KOPT-K1 (cell line): ENCODE measurements at regions not wholly inside any gene's neighbourhood (a gene's known extent, or its start where the extent isn't known, plus 50 kb on each side); places are given as distances from the start of the nearest gene placed in this dataset.

Source experiments
- H3K27ac ChIP-seq: fragments of 200-600 bp; sonication (generic); 2 replicates; pipeline ENCODE4 v1.5.1; 2016; ENCODE audit warnings: antibody characterized with exemption, mild to moderate bottlenecking, low read depth, low read length; ENCODE audit not compliant: poor library complexity, severe bottlenecking
- H3K36me3 ChIP-seq: fragments of 200-600 bp; sonication (generic); 2 replicates; pipeline ENCODE4 v1.5.1; 2017; ENCODE audit warnings: antibody characterized with exemption, mild to moderate bottlenecking, low read length, moderate library complexity; ENCODE audit not compliant: insufficient read depth
- H3K9me3 ChIP-seq: fragments of 200-600 bp; sonication (generic); 2 replicates; pipeline ENCODE4 v1.5.1; 2017; ENCODE audit warnings: antibody characterized with exemption, low read length, mild to moderate bottlenecking; ENCODE audit not compliant: insufficient read depth, poor library complexity, severe bottlenecking

DNA sequence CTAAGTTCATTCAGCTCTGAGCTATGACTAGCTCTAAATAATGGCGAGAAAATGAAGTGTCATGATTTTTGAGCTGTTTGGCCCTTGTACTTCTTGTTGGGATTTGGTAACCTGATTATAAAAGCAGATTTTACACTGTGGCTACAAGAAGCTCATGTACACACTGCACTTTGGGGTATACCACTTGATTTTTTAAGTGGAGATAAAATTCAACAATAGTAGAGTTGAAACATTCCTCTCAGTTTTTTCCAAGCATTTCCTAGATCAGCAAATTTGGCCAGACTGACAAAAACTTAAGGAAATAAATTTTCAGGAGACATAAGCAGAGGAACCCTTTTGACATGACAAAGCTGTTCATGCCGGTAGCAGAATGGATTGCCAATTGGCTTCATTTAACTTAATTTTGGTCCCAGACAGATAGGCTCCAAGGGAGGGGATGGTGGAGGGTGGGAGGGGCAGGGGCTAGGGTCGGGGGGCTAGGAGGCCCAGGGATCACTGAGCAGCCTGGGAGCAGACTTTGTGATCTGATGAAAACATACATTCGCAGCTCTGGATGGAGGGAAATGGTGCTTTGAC lies 575.9 kb downstream of the METTL15 start:
- Histone ChIP-seq H3K27ac (no peak overlapping the region), H3K9me3 (no peaks in the 10 kb centered on the region), H3K36me3 (no peaks in the 10 kb centered on the region)

DNA sequence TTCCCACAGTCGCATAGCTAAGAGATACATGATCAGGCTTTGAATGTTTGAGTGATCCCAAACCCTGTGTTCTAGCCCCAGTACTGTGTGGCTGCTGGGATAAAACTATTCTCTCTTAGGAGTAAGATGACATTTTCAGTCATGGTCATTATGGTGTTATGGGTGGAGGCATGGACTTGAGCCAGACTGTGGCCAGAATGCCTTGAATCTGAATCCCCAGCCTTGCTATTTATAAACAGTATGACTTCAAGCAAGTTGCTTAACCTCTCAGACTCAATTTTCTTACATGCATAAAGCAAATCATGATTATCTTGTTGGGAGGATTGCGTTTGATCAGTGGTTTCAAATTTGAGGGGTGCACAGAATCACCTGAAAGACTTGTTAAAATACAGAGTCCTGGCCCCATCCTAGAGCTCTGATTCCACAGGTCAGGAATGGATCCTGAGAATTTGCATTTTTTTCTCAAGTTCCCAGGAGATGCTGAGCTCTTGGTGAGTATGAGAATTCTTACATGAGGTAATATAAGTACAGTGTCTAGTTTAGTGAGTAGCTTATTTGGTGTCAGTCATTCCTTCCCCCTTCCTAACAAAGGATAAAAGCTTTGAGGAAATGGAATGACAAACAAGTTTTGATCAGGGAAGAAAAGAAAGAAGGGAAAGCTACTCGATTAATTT lies 571.7 kb downstream of the METTL15 start:
- Histone ChIP-seq H3K9me3 (no peaks in the 10 kb centered on the region), H3K27ac (no peak overlapping the region), H3K36me3 (no peaks in the 10 kb centered on the region)

DNA sequence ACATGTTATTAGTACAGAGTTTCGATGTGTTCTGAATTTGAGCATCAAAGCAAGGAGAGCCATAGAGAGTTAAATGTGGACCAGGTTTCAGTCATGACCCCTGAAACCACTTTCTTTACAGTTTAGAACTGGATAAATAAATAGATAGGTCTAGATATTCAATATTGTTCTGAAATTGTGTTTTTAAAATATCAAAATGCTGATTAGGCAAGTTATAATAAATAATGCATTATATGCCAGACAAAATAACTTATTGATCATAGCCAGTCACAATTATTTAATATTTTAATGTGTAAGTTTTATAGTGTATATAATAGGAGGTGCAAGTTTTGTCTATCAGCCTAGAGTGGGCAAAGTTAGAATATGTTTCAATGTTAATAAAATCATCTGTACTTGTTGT lies 569.5 kb downstream of the METTL15 start:
- no peaks in the 10 kb centered on the region for H3K9me3 ChIP-seq
- H3K36me3 ChIP-seq: no peaks in the 10 kb centered on the region
- H3K27ac ChIP-seq: no peak overlapping the region

DNA sequence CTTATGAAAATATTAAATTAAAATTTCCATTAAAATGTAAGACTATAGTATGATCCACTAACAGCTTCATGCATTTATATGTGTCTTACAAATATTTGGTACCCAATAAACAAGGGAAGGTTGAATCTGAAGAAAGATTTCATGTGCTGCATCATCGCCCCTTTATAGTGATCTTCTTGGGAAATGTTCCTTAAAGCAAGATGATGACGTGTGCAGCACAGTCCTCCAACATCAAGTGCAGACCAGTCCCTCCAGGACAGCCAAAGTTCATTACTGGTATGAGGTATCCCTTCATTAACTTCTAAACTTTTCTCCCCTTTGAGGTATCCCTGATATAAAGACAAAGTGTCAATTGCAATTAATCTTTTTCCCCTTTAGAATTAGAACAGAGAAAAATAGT lies 567.0 kb downstream of the METTL15 start:
- Histone ChIP-seq H3K36me3 (no peaks in the 10 kb centered on the region), H3K9me3 (no peaks in the 10 kb centered on the region), H3K27ac (no peak overlapping the region)

DNA sequence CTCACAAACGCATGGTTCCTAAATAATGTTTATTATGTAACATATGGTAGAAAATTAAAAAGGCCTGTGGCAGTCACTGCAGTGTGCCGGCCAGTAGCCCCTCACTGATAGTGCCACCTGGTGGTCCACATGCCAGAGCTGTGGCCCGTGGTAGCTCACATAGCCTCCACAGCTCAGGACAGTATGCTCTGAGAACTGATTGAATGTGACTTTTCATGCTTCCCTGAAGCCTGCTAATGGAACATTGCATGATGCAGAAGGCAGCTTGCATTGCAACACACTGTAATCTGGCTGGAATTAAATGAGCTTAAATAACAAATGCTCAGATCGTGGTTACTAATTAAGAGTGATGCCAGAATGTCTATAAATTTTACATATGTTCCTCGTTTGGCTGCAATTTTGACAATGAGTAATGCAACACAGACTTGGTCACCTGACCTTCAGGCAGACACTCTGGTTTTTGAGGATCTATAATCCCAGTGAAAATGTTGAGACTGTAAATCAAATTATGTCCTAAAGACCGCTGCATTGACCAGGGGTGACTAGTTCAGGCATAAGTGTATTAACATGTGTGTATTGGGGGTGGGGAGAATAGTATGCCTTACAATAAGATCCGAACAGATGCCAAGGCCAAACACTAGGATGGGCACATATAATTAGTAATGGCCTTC lies 566.4 kb downstream of the METTL15 start:
- Histone ChIP-seq H3K9me3 (no peaks in the 10 kb centered on the region), H3K36me3 (no peaks in the 10 kb centered on the region), H3K27ac (no peak overlapping the region)

DNA sequence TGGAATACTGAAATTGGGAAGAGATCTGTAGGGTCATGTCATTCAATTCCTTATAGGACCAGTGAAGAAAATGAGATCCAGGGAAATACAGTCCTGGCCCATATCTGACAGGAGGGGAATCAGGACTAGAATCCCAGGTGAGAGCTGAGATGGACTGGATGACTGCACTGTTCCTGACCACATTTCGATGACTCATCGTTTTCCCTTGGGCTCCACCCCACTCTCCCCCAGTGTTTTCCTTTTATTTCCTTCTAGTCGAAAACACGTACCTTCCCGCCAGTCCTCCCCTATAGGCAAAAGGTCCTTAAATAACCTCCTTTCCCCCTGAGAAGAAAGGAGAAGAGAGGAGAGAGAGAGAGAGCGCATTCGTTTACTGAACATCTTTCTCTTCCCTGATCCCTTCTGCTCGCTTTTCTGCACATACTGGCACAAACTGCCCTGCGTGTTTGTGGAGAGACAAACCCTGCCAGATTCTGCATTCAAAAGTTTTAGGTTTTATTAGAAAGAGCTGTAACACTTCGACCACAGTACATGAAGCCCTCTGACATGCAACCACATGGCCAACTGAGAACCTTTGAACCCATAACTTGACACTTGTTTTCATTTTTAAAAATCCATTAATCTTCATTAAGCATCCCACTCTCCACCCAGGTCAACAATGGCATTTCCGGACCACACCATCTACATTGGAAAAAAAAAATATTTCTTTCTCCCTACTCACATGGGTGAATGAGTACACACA lies 565.7 kb downstream of the METTL15 start:
- Histone ChIP-seq H3K9me3 (no peaks in the 10 kb centered on the region), H3K36me3 (no peaks in the 10 kb centered on the region), H3K27ac (no peak overlapping the region)

DNA sequence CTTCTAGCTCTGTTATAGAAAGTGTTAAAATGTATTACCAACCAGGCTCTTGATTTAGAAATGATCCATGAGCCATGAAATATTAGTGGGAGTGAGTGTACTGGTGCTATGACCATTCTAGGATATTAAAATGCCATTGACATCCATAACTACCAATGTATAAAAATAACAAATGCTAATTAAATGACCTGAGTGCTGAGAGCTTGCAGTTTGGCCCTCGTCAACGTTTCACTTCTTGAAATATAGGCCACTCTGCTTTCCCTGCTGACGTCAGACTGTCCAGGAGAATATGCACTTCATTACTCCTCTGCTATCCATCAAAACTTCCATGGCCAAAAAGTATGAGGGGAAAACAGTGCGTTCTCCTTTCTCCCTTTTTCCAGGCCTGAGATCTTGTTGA lies 563.1 kb downstream of the METTL15 start:
- no peaks in the 10 kb centered on the region for H3K36me3 ChIP-seq
- H3K9me3 ChIP-seq: no peaks in the 10 kb centered on the region
- H3K27ac ChIP-seq: no peak overlapping the region

DNA sequence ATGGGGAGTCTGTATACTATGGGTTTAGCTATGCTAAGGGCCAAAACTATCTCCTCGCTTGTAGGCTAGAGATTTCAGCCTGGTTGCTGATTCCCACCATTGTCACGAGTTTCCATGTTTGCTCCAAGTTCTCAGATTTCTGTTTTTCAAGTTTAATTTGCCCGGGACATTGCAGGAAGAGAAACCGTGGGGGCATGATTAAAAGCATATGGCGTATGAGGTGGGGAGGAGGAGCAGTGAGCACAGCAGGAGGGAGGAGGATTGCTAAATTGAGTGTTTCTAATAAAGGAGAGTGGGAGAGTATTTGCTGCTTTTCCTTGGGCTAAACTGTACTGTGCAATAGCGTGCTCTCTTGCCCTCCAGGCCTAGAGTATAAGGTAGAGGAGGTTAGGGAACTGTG lies 558.4 kb downstream of the METTL15 start:
- no peak overlapping the region for H3K27ac ChIP-seq
- no peaks in the 10 kb centered on the region for H3K36me3 ChIP-seq
- H3K9me3 ChIP-seq: no peaks in the 10 kb centered on the region

DNA sequence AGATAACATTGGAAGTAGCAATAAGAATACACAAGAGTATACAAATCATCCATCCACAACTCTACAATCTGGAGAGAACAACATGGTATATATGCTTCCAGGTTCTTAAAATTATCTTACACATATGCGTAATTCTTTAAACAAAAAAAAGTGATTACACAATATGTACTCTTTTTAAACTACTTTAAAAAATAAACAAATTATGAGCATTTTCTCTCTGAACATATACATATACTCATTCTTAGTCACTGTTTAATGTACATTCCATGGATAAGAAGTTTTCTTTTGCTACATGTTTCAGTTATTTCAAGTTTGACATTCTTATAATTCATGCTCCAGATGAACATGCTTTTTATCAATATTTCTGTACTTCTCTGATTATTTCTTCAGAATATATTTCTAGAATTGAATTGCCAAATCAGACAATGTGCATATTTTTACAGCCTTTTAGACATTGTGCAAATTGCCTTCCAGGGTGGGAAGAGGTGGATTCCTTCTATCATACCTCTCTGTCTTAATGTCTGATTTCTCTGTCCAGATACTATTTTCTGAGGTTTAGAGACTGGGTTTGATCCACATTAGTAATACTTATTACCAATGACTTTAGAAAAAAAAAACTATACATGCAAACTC lies 551.6 kb downstream of the METTL15 start:
- Histone ChIP-seq H3K36me3 (no peaks in the 10 kb centered on the region), H3K27ac (no peak overlapping the region), H3K9me3 (no peaks in the 10 kb centered on the region)

DNA sequence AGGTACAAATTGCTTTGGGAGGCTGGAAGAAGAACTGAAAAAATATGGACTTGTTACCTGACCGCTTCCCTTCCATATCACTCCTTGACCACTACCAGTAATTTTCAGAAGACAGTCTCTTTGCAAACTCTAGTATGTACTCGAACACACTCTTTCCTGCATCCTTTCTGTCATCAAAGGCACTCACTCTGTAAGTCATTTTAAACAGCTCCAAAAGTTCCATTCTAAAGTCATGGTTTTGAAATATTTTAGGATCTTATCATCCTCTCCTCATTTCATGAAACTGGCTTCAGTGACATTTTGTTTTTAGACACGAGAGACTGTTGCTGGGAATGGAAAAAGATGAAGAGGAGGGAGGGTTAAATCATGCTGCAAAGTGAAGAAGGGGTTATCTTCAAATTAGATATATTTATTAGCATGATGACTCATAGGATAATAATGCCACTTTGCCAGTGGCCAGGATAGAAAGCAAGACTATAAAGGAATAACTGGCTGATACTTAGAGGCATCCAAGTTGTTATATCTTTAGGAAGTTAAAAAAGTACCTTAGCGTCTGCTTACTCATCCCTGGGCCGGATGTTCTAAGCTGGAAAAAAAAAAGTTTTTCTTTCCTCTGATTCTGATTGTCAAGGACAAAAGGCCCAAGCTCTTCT lies 549.3 kb downstream of the METTL15 start:
- H3K9me3 ChIP-seq: no peaks in the 10 kb centered on the region
- H3K27ac ChIP-seq: no peak overlapping the region
- H3K36me3 ChIP-seq: no peaks in the 10 kb centered on the region

DNA sequence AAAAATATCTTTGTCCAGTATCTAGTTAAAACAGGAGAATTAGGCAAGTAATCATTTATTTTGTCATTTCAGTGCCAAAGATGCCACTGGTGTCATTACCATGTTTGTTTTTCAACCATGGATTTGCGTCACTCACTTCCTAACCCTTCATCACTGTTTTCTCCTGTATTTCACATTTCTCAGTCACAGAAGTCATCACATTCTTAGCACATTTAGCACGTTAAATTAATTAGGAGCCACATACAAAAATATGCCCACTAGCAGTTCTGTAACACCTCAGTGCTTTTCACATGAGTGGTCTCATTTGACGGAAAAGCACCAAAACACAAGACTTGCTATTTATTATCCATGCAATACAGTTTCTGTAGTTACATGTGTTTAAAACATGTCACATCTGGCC lies 546.0 kb downstream of the METTL15 start:
- Histone ChIP-seq H3K9me3 (no peaks in the 10 kb centered on the region), H3K27ac (no peak overlapping the region), H3K36me3 (no peaks in the 10 kb centered on the region)

DNA sequence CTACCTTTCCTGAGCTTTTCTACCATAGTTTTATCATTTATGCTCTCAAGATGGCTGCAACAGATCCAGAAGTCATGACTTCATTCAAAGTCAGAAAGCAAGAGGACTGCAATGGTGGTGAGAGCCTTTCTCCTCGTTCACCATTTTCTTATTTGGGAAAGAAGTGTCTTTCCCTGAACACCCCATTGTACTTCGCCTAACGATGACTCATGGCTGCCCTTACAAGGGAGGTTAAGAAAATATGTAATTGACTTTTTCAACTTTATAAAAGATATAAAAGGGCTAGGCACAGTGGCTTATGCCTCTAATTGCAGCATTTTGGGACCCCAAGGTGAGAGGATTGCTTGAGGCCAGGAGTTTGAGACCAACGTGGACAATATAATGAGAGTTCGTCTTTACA lies 541.7 kb downstream of the METTL15 start:
- Histone ChIP-seq H3K9me3 (no peaks in the 10 kb centered on the region), H3K27ac (no peak overlapping the region)

DNA sequence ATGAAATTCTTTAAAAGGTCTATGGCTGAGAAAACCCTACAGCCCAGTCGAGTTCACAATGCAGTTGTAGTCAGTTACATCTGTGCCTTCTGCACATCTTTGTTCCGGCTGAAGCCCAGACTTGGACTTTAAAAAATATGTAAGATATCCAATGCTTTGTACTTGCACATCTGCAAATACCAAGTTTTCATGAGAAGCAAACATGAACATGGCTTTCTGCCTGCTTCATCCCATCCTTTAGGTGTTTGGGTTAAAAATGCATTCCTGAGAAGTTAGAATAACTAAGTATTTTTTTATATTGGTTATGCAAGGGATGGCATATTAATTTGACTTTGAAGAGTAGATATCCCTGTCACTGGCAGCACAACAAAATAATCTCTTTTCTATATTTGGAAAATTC lies 528.4 kb downstream of the METTL15 start:
- Histone ChIP-seq H3K36me3 (no peaks in the 10 kb centered on the region), H3K9me3 (no peaks in the 10 kb centered on the region), H3K27ac (no peak overlapping the region)

More for the DNA sequence above, 541.7 kb downstream of the METTL15 start:
- no peaks in the 10 kb centered on the region for H3K36me3 ChIP-seq

DNA sequence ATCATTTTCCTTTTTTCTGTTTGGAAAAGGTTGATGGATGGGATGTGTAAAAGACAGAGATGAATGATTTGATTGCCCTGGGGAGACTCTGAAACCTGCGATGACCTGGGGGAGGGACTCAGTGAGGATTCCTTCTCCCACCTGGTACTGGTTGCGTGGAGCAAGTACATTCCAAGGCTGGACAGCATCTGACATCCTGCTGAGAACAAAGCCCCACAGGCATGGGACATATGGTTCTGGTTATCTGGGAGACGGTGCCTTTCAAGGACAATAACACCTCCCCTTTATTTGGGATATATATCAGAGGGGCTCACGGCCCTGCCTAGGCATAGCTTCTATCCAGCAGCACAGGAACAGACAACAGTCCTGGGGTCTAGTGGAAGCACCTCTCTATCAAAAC lies 527.8 kb downstream of the METTL15 start:
- H3K9me3 ChIP-seq: no peaks in the 10 kb centered on the region
- no peak overlapping the region for H3K27ac ChIP-seq
- no peaks in the 10 kb centered on the region for H3K36me3 ChIP-seq

DNA sequence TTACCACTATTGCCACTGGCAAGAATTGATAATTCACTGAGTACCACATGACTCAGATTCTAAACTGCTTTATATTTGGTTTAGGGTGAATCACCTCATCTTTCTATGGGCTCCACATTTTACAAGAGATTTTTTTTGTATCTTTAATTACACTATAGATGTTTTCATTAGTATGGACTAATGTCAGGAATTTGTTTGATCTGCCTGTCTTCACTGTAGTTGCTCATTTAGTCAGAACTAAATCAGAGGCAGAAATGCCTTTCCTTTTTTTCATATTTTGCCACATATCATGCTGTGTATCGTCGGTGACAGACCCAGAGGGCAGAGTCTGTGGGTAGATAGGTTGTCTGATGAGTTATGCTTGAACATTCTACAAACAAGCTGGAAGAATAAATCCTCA lies 524.1 kb downstream of the METTL15 start:
- Histone ChIP-seq H3K9me3 (no peaks in the 10 kb centered on the region), H3K27ac (no peak overlapping the region), H3K36me3 (no peaks in the 10 kb centered on the region)
